ENCODE measurements at regions not wholly inside any gene's neighbourhood (a gene's known extent, or its start where the extent isn't known, plus 50 kb on each side); places are given as distances from the start of the nearest gene placed in this dataset.
"Not testable (repeated sequence)": the region's sequence is repeated elsewhere in the genome, so short reads cannot be mapped to it uniquely, and the experiment has no call there.

GRCh38 chr13:68714292-68714691, 1393.3 kb upstream of the ATXN8OS start:
- Histone ChIP-seq H3K27me3 (no peaks in the 10 kb centered on the region), H3K4me1 (no peaks in the 10 kb centered on the region), H3K4me3 (no peak overlapping the region), H3K36me3 (no peaks in the 10 kb centered on the region), H3K27ac (no peak overlapping the region), H3K9me3 (peaks cover 0 to 16% (median 0%) of the 10 kb centered on the region in 11 donors)
- 34 to 36% methylated on average over 2 of the region's 2 CpGs for WGBS, 2 donors
- DNase-seq, result no peak
- TF ChIP-seq, protein P1, sequence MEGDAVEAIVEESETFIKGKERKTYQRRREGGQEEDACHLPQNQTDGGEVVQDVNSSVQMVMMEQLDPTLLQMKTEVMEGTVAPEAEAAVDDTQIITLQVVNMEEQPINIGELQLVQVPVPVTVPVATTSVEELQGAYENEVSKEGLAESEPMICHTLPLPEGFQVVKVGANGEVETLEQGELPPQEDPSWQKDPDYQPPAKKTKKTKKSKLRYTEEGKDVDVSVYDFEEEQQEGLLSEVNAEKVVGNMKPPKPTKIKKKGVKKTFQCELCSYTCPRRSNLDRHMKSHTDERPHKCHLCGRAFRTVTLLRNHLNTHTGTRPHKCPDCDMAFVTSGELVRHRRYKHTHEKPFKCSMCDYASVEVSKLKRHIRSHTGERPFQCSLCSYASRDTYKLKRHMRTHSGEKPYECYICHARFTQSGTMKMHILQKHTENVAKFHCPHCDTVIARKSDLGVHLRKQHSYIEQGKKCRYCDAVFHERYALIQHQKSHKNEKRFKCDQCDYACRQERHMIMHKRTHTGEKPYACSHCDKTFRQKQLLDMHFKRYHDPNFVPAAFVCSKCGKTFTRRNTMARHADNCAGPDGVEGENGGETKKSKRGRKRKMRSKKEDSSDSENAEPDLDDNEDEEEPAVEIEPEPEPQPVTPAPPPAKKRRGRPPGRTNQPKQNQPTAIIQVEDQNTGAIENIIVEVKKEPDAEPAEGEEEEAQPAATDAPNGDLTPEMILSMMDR (IDR thresholded peaks at IDR 0.05), result no peak
- intact Hi-C loops (cut with DNase I), result no loop called here
- ATAC-seq, result no peak

DNA sequence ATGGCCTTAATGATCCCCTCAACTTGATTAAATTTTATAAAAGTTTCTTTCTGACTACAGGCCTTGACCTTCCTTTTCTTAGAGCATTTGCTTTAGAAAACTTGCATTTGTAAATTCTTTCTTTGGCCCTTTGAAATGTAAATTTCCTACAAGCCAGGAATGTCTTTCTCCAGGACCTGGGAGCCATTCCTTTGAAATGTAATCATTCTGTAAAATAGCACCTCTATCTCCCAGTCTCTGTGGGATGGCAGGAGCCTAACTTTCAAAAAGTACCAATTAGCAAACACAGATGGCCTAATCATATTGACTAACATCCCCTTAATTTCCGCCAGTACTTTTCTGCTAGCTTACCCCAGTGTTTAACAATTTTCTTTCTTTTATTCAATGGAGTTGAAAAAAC, 1394.2 kb upstream of the ATXN8OS start:
- H3K9me3 ChIP-seq, result peaks cover 0 to 9% (median 0%) of the 10 kb centered on the region in 11 donors
- no peak for DNase-seq
- no peak overlapping the region for H3K27ac ChIP-seq
- TF ChIP-seq, protein P1 (IDR thresholded peaks at IDR 0.05), result no peak
- H3K36me3 ChIP-seq, result no peaks in the 10 kb centered on the region
- H3K27me3 ChIP-seq, result no peaks in the 10 kb centered on the region
- no peak overlapping the region for H3K4me3 ChIP-seq
- H3K4me1 ChIP-seq, result no peaks in the 10 kb centered on the region
- intact Hi-C loops (cut with DNase I), result no loop called here
- 81 to 89% methylated on average over 1 of the region's 1 CpG for WGBS, 2 donors
- ATAC-seq, result no peak

- Histone ChIP-seq H3K27me3 (no peaks in the 10 kb centered on the region), H3K27ac (no peak overlapping the region), H3K4me3 (no peak overlapping the region), H3K4me1 (no peaks in the 10 kb centered on the region), H3K36me3 (no peaks in the 10 kb centered on the region), H3K9me3 (peaks cover 0 to 27% (median 11%) of the 10 kb centered on the region in 11 donors)
- 82 to 85% methylated on average over 16 of the region's 16 CpGs for WGBS, 2 donors
- no peak for DNase-seq
- TF ChIP-seq, protein P1 (IDR thresholded peaks at IDR 0.05), result no peak
- intact Hi-C loops (cut with DNase I), result no loop called here
- no peak for ATAC-seq
Measured at GRCh38 chr13:68708336-68708908, 1399.2 kb upstream of the ATXN8OS start.

DNA sequence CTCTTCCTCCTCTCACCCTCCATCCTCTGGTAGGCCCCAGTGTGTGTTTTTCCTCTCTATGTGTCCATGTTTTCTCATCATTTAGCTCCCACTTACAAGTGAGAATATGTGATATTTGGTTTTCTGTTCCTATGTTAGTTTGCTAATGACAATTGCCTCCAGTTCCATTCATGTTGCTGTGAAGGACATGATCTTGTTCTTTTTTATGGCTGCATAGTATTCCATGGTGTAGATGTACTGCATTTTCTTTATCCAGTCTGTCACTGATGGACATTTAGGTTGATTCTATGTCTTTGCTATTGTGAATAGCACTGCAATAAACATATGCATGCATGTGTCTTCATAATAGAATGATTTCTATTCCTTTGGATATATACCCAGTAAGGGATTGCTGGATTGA, 1401.6 kb upstream of the ATXN8OS start:
- H3K27ac ChIP-seq; H3K27me3 ChIP-seq; intact Hi-C loops (cut with DNase I); ATAC-seq; H3K4me3 ChIP-seq; H3K4me1 ChIP-seq; DNase-seq; H3K36me3 ChIP-seq: not testable (repeated sequence)
- peaks cover 0 to 36% (median 14%) of the 10 kb centered on the region in 11 donors for H3K9me3 ChIP-seq

- H3K4me1 ChIP-seq, result no peaks in the 10 kb centered on the region
- intact Hi-C loops (cut with DNase I), result no loop called here
- 31 to 37% methylated on average over 3 of the region's 3 CpGs for WGBS, 2 donors
- no peak overlapping the region for H3K27ac ChIP-seq
- H3K27me3 ChIP-seq, result no peaks in the 10 kb centered on the region
- no peak overlapping the region for H3K4me3 ChIP-seq
- peaks cover 0 to 17% (median 0%) of the 10 kb centered on the region in 11 donors for H3K9me3 ChIP-seq
- no peaks in the 10 kb centered on the region for H3K36me3 ChIP-seq
- ATAC-seq, result no peak
- DNase-seq, result no peak
- TF ChIP-seq, protein P1 (IDR thresholded peaks at IDR 0.05), result no peak
Measured at GRCh38 chr13:68697551-68697950, 1410.1 kb upstream of the ATXN8OS start.

Data from heart right ventricle (tissue), 16 donors.